HT1080 (cell line): ENCODE measurements at regions not wholly inside any gene's neighbourhood (a gene's known extent, or its start where the extent isn't known, plus 50 kb on each side); places are given as distances from the start of the nearest gene placed in this dataset.
"Not testable (repeated sequence)": the region's sequence is repeated elsewhere in the genome, so short reads cannot be mapped to it uniquely, and the experiment has no call there.

Source experiments
- DNase-seq: peaks from one replicate; pipeline ENCODE4 v3.0.0-alpha.2; 2015; ENCODE audit warnings: low read depth

DNA sequence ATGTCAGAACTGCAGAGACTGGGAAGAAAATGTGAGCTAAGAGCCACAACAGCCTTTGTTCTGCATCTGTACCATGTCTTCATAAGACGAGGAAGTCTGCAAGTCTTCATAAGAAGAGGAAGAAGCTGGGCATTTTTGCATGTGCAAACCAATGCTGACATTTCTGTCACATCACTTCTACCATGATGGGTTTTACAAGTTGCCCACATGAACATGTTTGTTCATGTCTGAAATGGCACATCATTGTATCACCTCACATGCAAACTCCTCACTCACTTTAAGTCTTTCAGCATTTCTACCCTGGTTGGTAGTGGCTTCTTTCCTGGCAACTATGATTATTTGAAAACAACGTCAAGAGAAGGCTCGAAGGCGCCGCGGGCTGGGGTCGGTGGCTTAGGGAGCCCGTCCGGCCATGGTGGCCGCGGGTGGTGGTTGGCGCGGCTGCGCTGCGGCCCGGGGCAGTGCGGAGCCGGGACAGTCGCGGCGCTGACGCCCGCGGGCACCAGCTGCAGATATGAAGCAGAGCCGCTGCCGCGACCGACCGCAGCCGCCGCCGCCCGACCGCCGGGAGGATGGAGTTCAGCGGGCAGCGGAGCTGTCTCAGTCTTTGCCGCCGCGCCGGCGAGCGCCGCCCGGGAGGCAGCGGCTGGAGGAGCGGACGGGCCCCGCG, 433.1 kb upstream of the WWC1 start:
- not testable (repeated sequence) for DNase-seq

GRCh38 chr5:167861129-167861927, 430.1 kb upstream of the WWC1 start:
- no peak for DNase-seq

- DNase-seq: no peak
Observed at GRCh38 chr5:167861928-167862426, 429.5 kb upstream of the WWC1 start.

DNA sequence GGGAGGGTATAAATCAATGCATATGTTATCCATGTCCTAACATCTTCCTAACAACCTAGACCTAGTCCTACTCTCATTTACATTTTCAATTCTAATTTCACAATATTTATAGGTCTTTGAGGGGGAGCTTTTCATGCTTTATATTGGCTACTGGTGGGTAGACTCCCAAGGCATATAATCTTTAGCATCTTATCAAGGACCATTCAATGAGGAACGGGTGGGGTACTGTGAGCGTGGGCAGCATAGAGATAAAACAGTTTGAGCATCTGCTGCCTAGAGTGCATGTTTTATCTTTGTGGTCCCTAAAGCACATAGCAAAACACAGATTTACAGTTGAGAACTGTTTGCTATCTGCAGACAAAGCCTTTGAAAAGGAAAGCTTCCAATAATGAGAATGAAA, 427.6 kb upstream of the WWC1 start:
- DNase-seq: no peak

DNA sequence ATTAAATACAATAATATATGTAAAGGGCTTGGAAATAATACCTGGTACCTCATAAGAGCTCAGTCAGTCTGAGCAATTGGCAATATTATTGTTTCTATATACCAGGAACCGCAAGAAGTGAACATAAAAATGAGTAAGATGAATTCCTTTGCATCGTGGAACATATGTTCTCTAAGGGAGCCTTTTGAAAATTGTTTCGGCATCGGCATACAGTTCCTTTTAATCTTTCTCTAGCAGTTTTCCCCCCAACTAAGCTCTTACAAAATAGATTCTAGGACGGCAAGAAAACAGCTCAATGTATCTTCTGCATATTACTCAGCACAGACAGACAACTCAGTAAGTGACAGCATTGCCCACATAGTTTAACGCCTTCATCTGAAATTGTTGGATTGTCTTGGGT, 426.6 kb upstream of the WWC1 start:
- DNase-seq: no peak

- DNase-seq: no peak
Observed at GRCh38 chr5:167866797-167867196, 424.6 kb upstream of the WWC1 start.

- DNase-seq: no peak
Observed at GRCh38 chr5:167867281-167867680, 424.2 kb upstream of the WWC1 start.

DNA sequence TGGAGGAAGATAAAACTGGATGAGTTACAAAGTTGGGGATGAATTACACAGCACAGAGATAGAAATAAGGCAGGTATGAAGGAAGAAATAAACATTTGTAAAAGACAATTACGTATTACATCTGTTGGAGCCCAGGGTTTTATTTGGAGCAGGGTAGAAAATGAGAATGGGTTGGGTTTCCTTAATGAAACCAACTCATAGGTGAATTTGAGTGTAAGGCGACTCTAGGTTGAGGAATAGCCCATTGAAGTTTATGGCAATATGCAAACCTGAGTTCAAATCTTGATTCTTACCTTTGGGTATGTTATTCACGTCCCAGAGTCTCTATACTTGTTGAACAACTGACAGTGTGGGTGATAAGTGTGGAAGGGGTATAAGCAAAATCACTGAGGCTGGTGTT, 422.3 kb upstream of the WWC1 start:
- no peak for DNase-seq

DNA sequence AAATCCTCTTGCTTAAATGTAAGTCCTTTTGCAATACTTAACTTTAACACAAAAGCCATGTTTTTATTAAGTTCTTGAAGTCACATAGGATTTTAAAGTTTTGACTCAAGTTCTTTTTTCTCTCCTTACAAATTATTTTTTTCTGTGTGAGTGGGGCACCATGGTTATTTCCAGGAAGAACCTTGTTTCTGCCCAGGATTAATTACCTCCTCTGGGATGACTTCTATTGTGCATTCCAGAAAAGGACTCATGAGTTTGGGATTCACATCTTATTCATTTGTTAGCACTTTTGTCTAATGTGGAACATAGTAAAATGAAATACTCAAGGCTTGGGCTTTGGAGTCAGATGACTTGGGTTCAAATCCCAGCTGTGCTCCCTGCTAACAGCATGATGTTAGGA, 421.4 kb upstream of the WWC1 start:
- DNase-seq: no peak

DNA sequence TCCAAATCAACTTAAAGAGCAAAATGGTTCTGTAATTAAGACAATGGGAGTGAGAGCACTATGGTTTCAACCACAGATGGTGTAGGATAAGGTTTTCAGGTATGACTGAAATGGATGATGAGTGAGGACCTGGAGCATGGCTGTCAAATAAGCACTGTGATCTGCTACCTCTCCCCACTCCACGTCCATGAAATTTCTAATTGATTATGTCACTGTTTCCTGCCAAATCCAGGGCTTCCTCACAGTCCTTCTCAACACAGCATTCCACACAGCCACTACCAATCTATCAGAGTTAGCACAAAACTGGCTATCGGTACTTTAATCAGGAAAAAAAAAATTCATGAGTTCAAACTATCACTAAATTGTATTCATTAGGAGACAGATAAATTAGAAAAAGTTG, 420.4 kb upstream of the WWC1 start:
- peak; percentile 21 for DNase-seq

- no peak for DNase-seq
Observed at GRCh38 chr5:167872791-167873190, 418.7 kb upstream of the WWC1 start.

DNA sequence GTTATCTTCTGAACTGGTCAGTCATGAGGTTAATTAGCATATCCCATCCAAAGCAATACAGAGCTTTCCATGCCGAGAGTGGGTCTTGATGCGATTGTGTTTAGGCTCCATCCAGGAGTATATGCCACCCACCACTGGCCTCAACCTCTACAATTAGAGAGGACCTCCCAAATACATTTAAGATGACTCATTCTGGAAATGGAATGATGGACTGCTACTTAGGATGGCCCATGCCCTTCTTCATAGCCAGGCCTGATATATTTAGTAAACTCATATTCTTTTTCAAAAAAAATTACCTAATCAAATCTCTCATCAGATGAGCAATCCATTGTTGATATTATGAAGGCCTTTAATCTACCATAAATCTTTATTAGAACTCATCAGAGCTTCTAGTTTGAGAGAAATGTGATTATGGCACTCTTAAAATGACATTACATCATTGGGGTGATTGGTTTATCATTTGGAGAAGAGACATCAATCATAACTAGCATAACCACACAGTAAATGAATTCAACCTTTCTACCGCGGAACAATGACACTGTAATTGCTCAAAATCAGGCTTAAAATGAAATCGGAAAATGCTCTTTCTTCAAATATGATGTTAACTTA, 414.2 kb upstream of the WWC1 start:
- DNase-seq: no peak

GRCh38 chr5:167877924-167878323, 413.5 kb upstream of the WWC1 start:
- DNase-seq: no peak

DNA sequence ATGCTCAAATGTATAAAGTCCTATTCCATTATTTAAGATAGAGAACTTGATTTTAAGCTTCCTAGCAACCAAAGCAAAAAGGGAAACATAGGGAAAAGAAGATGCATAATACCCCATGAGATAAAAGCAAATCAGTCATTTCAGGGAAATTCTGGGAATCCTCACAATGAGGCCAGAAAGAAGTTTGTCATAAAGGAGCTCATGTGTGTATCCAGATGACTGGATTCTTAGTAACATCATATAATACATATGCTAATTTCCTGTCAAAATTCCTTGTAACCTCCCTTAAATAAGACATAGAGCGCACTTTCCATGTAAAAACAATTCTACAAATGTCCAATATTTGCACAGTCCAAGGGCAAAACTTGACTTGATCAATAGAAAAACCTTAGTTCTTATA, 411.0 kb upstream of the WWC1 start:
- DNase-seq: peak; percentile 41

GRCh38 chr5:167881041-167881440, 410.4 kb upstream of the WWC1 start:
- DNase-seq: no peak

DNA sequence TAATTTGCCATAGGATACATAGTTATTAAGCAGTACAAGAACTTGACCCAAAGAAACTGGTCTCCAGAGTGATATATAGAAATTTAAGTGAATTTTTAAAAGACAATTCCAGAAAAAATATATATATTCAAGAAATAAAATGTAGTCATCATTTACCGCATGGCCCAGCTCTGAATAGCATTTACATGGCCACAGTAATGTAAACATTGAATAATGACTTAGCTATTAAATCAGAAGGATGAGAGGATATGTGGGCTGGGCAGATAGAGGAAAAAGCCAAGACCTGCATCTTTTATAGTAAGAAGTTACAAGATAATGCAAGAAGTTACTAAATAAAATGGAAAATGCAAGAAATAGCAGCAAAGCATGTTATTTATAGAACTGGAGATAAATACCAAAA, 405.2 kb upstream of the WWC1 start:
- DNase-seq: no peak

DNA sequence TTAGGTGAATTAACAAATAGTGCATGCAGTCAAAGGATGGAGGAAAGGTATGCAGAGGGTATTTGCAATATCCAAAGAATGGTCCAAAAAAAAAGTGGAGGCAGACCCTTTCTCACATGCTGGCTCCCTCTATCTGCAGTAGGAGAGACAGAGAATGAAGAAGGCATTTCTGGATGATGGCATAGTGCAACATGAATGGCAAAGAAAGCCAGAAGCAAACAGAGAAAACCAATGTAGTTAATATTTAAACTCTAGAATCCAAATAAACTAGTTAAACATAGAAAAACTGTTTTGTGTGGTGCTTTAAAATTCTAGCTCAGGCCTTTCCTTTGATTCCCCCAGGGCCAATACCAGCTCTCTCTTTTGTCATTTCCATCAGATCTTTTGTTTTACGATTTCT, 403.1 kb upstream of the WWC1 start:
- no peak for DNase-seq

GRCh38 chr5:167889276-167889675, 402.2 kb upstream of the WWC1 start:
- DNase-seq: no peak

- DNase-seq: no peak
Observed at GRCh38 chr5:167892352-167893115, 398.9 kb upstream of the WWC1 start.

- DNase-seq: no peak
Observed at GRCh38 chr5:167893271-167893670, 398.2 kb upstream of the WWC1 start.

DNA sequence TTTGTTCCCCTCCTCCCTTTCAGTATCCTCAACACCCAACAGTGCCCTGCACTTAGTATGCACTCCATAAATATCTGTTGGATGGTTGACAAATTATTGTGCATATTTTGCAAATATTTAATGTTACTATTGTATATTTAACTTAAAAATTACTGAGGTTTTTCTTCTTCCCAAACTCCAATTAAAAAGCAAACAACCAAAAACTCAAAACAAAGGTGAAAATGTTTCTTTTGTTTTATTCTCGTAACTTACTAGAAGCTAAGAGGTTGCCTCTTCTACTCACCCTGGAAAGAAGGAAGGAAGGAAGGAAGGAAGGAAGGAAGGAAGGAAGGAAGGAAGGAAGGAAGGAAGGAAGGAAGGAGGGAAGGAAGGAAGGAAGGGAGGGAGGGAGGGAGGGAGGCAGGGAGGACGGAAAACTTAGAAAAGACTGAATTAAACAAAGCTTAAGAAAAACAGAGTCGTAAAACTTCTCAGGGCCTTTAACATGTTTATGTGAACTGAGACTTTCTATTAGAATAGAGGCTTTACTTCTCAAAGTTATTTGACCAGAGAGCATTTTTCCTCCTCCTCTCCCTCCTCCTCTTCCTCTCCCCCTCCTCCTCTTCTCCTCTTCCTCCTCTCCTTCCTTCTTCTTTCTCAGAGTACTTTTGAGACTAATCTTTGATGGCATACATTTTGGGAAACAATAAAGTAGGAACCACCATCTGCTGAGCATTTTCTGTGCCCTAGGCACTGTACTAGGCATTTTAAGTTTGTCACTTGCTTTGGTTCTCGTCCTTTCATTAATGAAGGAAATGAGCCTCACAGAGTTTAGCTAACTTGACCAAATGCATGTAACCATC, 396.6 kb upstream of the WWC1 start:
- no peak for DNase-seq
